Mononuclear cell (primary cell): ENCODE measurements at regions not wholly inside any gene's neighbourhood (a gene's known extent, or its start where the extent isn't known, plus 50 kb on each side); places are given as distances from the start of the nearest gene placed in this dataset.

Experiments
- H3K27me3 ChIP-seq: 2 replicates; pipeline ENCODE4 v1.6.0; 2011; ENCODE audit warnings: low read length, control low read depth; ENCODE audit not compliant: insufficient read depth
- H3K4me1 ChIP-seq: 2 replicates; pipeline ENCODE4 v1.5.1; 2011; ENCODE audit warnings: mild to moderate bottlenecking, low read length, control low read depth; ENCODE audit not compliant: insufficient read depth
- H3K4me3 ChIP-seq: 2 replicates; pipeline ENCODE4 v1.5.1; 2011; ENCODE audit warnings: mild to moderate bottlenecking, low read length, moderate library complexity
- H3K9me3 ChIP-seq: 2 replicates; pipeline ENCODE4 v1.5.1; 2011; ENCODE audit warnings: low read depth, mild to moderate bottlenecking, control low read depth, low read length

- H3K4me3 ChIP-seq: no peak overlapping the region
- no peaks in the 10 kb centered on the region for H3K9me3 ChIP-seq
- no peaks in the 10 kb centered on the region for H3K4me1 ChIP-seq
- no peaks in the 10 kb centered on the region for H3K27me3 ChIP-seq
Measured at GRCh38 chr14:104290058-104290667, 151.8 kb downstream of the KIF26A start.

- Histone ChIP-seq H3K4me3 (no peak overlapping the region), H3K9me3 (no peaks in the 10 kb centered on the region), H3K4me1 (no peaks in the 10 kb centered on the region), H3K27me3 (no peaks in the 10 kb centered on the region)
Measured at GRCh38 chr14:104290756-104291122, 152.4 kb downstream of the KIF26A start.

GRCh38 chr14:104291123-104292000, 153.0 kb downstream of the KIF26A start:
- Histone ChIP-seq H3K9me3 (no peaks in the 10 kb centered on the region), H3K4me1 (no peaks in the 10 kb centered on the region), H3K4me3 (no peak overlapping the region), H3K27me3 (no peaks in the 10 kb centered on the region)

- no peak overlapping the region for H3K4me3 ChIP-seq
- H3K27me3 ChIP-seq: no peaks in the 10 kb centered on the region
- H3K4me1 ChIP-seq: no peaks in the 10 kb centered on the region
- no peaks in the 10 kb centered on the region for H3K9me3 ChIP-seq
Measured at GRCh38 chr14:104292084-104292970, 153.9 kb downstream of the KIF26A start.

- Histone ChIP-seq H3K9me3 (no peaks in the 10 kb centered on the region), H3K27me3 (no peaks in the 10 kb centered on the region), H3K4me3 (no peak overlapping the region), H3K4me1 (no peaks in the 10 kb centered on the region)
Measured at GRCh38 chr14:104293231-104293841, 154.9 kb downstream of the KIF26A start.

- H3K4me1 ChIP-seq: no peaks in the 10 kb centered on the region
- no peaks in the 10 kb centered on the region for H3K9me3 ChIP-seq
- no peaks in the 10 kb centered on the region for H3K27me3 ChIP-seq
- H3K4me3 ChIP-seq: no peak overlapping the region
Measured at GRCh38 chr14:104293851-104294627, 155.7 kb downstream of the KIF26A start.

GRCh38 chr14:104294628-104294982, 156.2 kb downstream of the KIF26A start:
- no peaks in the 10 kb centered on the region for H3K9me3 ChIP-seq
- H3K4me1 ChIP-seq: no peaks in the 10 kb centered on the region
- no peak overlapping the region for H3K4me3 ChIP-seq
- H3K27me3 ChIP-seq: no peaks in the 10 kb centered on the region

- H3K4me3 ChIP-seq: no peak overlapping the region
- H3K27me3 ChIP-seq: no peaks in the 10 kb centered on the region
- no peaks in the 10 kb centered on the region for H3K4me1 ChIP-seq
- no peaks in the 10 kb centered on the region for H3K9me3 ChIP-seq
Measured at GRCh38 chr14:104294983-104295680, 156.7 kb downstream of the KIF26A start.

- H3K27me3 ChIP-seq: no peaks in the 10 kb centered on the region
- H3K9me3 ChIP-seq: no peaks in the 10 kb centered on the region
- no peak overlapping the region for H3K4me3 ChIP-seq
- H3K4me1 ChIP-seq: no peaks in the 10 kb centered on the region
Measured at GRCh38 chr14:104295681-104296387, 157.4 kb downstream of the KIF26A start.

- H3K4me1 ChIP-seq: no peaks in the 10 kb centered on the region
- H3K9me3 ChIP-seq: no peaks in the 10 kb centered on the region
- no peaks in the 10 kb centered on the region for H3K27me3 ChIP-seq
- no peak overlapping the region for H3K4me3 ChIP-seq
Measured at GRCh38 chr14:104296388-104297312, 158.3 kb downstream of the KIF26A start.

- H3K4me3 ChIP-seq: no peak overlapping the region
- H3K4me1 ChIP-seq: no peaks in the 10 kb centered on the region
Measured at GRCh38 chr14:104297313-104297704, 158.9 kb downstream of the KIF26A start.

GRCh38 chr14:104297721-104298401, 159.5 kb downstream of the KIF26A start:
- H3K9me3 ChIP-seq: no peaks in the 10 kb centered on the region
- H3K27me3 ChIP-seq: no peaks in the 10 kb centered on the region
- H3K4me1 ChIP-seq: no peaks in the 10 kb centered on the region
- no peak overlapping the region for H3K4me3 ChIP-seq

More at GRCh38 chr14:104297313-104297704, 158.9 kb downstream of the KIF26A start:
- no peaks in the 10 kb centered on the region for H3K27me3 ChIP-seq
- no peaks in the 10 kb centered on the region for H3K9me3 ChIP-seq
